ENCODE measurements at regions not wholly inside any gene's neighbourhood (a gene's known extent, or its start where the extent isn't known, plus 50 kb on each side); places are given as distances from the start of the nearest gene placed in this dataset.

DNA sequence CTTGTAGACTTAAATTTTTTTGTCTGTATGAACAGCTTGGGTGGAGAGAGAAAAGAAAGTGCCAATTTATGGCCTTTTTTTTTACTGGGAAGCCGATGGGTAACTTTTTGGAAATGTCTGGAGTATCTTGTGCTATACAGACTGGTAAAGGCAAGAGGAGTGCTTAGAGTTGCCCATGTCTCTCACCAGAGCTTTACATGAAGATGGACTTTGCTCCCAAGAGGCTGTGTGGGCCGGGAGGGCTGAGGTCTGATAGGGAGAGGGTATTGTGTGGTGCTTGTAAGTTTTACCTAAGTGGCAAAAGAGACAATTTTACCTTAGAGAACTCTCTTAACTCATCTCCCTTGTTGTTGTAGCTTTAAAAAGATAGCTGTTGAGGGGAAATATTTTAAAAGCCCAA lies 203.2 kb downstream of the SEMA6A start (continued):
- TF ChIP-seq TEAD4 (IDR thresholded peaks at IDR 0.05; ENCODE audit: low read depth, low read length), result no peak
- no peak for TF ChIP-seq HDAC2 (IDR thresholded peaks at IDR 0.05; ENCODE audit: borderline replicate concordance in 1 of 2, low read depth in 2 of 2, low read length in 2 of 2)
- no peak for TF ChIP-seq CHD7 (IDR thresholded peaks at IDR 0.05; ENCODE audit: insufficient replicate concordance, low read length)
- no peak for TF ChIP-seq NRF1 (IDR thresholded peaks at IDR 0.05; ENCODE audit: low read depth, low read length)

Data from H1 (cell line).